ENCODE measurements at regions not wholly inside any gene's neighbourhood (a gene's known extent, or its start where the extent isn't known, plus 50 kb on each side); places are given as distances from the start of the nearest gene placed in this dataset.

DNA sequence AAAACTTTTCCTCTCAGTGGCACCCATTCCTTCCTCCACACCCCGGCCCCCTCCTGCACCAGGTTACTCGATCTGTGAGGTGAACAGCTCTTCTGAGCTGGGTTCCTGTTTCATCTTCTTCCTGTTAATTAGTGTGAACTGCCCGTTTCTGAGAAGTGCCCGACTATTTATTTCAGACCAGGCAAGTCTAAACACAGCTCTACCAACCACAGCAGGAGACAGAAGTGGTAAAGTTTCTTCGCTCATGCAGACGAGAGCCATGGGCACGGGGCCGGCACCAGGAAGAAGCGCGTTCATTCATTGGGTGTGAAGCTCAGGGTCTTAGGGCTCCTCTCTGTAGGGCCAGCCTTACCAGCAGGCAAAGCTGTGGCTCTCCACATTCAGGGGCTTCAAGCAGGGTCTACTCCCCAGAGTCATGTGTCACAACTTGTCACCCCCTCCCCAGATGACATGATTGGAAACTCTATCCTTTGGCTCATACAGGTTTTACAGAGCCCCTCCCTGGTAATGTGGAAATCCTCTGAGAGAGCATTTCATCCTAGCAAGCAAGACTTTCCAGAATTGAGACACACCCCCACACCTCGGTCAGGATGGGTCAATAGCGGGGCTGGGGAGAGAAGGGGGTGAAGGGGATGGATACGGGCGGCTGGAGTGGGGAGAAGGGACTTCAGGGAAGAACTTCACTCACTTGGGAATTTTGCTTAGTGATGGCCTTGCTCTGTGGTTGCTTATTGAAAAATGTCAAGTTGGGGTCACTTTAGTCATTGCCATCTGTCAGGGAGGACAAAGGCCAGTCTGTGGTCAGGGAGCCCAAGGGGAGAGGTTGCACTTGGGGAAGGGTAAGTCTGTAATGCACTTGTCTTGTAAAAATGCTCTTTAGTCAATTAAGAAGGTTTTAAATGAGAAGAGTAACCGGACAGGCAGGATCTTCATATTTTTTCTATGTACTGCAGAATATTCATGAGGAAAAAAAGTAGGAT, 121.6 kb upstream of the TRIM2 start:
- no peak for DNase-seq
- ChIA-PET CTCF (interaction anchor here (0.6 to 8.9 kb wide), 27 partner anchors 8 to 565 kb away, joined by 3 to 248 read pairs (median 4); no protein-coding TSS in a partner anchor), POLR2A (interaction anchor here (0.9 to 1.4 kb wide), 2 partner anchors 43 to 45 kb away, joined by 3 to 8 read pairs; no protein-coding TSS in a partner anchor)
- Mint-ChIP-seq H3K4me1 (peaks cover 22% of the 10 kb centered on the region), H3K27ac (no peak overlapping the region), H3K9me3 (no peaks in the 10 kb centered on the region), H3K4me3 (no peak overlapping the region), H3K36me3 (ENCODE audit: low read depth) (no peaks in the 10 kb centered on the region), H3K27me3 (peaks cover 50% of the 10 kb centered on the region)

DNA sequence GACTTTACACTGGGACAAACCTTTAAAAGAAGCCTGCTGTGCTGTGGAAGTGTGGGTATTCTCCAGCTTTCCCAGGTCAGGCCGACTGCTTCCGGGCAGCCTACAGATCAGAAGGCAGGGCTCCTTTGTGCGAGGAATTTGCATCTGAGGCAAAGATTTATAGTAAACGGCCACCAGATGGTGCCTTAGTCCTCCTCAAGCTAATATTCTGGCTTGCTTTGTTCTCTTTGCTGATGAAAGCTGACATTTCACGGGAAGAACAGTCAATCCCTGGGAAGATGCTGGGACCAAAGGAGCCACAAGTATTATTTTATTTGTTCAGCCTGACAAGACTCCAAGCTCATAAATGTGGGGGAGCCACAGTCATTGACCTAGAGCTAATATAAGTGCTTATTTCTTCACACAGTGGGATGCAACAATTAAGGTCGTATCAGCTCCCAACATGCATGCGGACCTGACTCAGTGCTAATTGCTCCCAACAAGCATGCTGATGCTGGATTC, 120.7 kb upstream of the TRIM2 start:
- H3K27ac Mint-ChIP-seq: no peak overlapping the region
- ChIA-PET CTCF (interaction anchor here (0.6 to 8.9 kb wide), 30 partner anchors 8 to 565 kb away, joined by 3 to 248 read pairs (median 4); no protein-coding TSS in a partner anchor), POLR2A (interaction anchor here (0.9 to 1.4 kb wide), 2 partner anchors 42 to 44 kb away, joined by 3 to 8 read pairs; no protein-coding TSS in a partner anchor)

GRCh38 chr4:153084224-153084979, 119.8 kb upstream of the TRIM2 start:
- Mint-ChIP-seq H3K9me3 (no peaks in the 10 kb centered on the region), H3K4me1 (peaks cover 22% of the 10 kb centered on the region), H3K27me3 (peaks cover 53% of the 10 kb centered on the region), H3K4me3 (no peak overlapping the region), H3K36me3 (ENCODE audit: low read depth) (no peaks in the 10 kb centered on the region), H3K27ac (no peak overlapping the region)
- ChIA-PET CTCF (interaction anchor here (1.0 to 8.9 kb wide), 22 partner anchors 9 to 559 kb away, joined by 3 to 248 read pairs (median 5); no protein-coding TSS in a partner anchor), POLR2A (interaction anchor here (1.4 to 1.6 kb wide), 2 partner anchors 43 to 44 kb away, joined by 7 to 8 read pairs; no protein-coding TSS in a partner anchor)
- no peak for DNase-seq

More for the DNA sequence above, 120.7 kb upstream of the TRIM2 start:
- Mint-ChIP-seq H3K27me3 (peaks cover 50% of the 10 kb centered on the region), H3K4me1 (peaks cover 22% of the 10 kb centered on the region), H3K9me3 (no peaks in the 10 kb centered on the region), H3K4me3 (no peak overlapping the region), H3K36me3 (ENCODE audit: low read depth) (no peaks in the 10 kb centered on the region)
- peak; percentile 39 for DNase-seq

GRCh38 chr4:153084980-153085630, 119.1 kb upstream of the TRIM2 start:
- Mint-ChIP-seq H3K27ac (no peak overlapping the region), H3K36me3 (ENCODE audit: low read depth) (no peaks in the 10 kb centered on the region), H3K4me1 (peaks cover 22% of the 10 kb centered on the region), H3K4me3 (no peak overlapping the region), H3K9me3 (no peaks in the 10 kb centered on the region), H3K27me3 (peaks cover 53% of the 10 kb centered on the region)
- peak; percentile 76 for DNase-seq
- POLR2A ChIA-PET: interaction anchor here (1.5 to 1.6 kb wide), 2 partner anchors 19 to 43 kb away, joined by 3 to 7 read pairs; no protein-coding TSS in a partner anchor
- CTCF ChIA-PET: interaction anchor here (0.9 to 8.9 kb wide), 12 partner anchors 10 to 559 kb away, joined by 3 to 248 read pairs (median 6); no protein-coding TSS in a partner anchor

GRCh38 chr4:153087671-153088194, 116.5 kb upstream of the TRIM2 start:
- no peak overlapping the region for H3K27ac Mint-ChIP-seq
- peaks cover 13% of the 10 kb centered on the region for H3K4me1 Mint-ChIP-seq
- DNase-seq: no peak
- POLR2A ChIA-PET: no interaction called here
- no peak overlapping the region for H3K4me3 Mint-ChIP-seq
- peaks cover 40% of the 10 kb centered on the region for H3K27me3 Mint-ChIP-seq
- no peaks in the 10 kb centered on the region for H3K36me3 Mint-ChIP-seq (ENCODE audit: low read depth)
- CTCF ChIA-PET: interaction anchor here (1.0 kb wide), 1 partner anchor 39 kb away, joined by 7 read pairs; no protein-coding TSS in a partner anchor
- no peaks in the 10 kb centered on the region for H3K9me3 Mint-ChIP-seq

GRCh38 chr4:153089742-153090141, 114.5 kb upstream of the TRIM2 start:
- Mint-ChIP-seq H3K9me3 (no peaks in the 10 kb centered on the region), H3K27me3 (peaks cover 29% of the 10 kb centered on the region), H3K36me3 (ENCODE audit: low read depth) (no peaks in the 10 kb centered on the region), H3K27ac (no peak overlapping the region), H3K4me3 (no peak overlapping the region), H3K4me1 (peaks cover 3% of the 10 kb centered on the region)
- DNase-seq: no peak
- ChIA-PET POLR2A (no interaction called here), CTCF (interaction anchor here (1.3 to 2.6 kb wide), 2 partner anchors 14 to 38 kb away, joined by 4 to 17 read pairs; no protein-coding TSS in a partner anchor)

GRCh38 chr4:153090181-153090580, 114.1 kb upstream of the TRIM2 start:
- ChIA-PET POLR2A (no interaction called here), CTCF (interaction anchor here (2.6 kb wide), 1 partner anchor 38 kb away, joined by 17 read pairs; no protein-coding TSS in a partner anchor)
- Mint-ChIP-seq H3K4me3 (no peak overlapping the region), H3K27me3 (peaks cover 27% of the 10 kb centered on the region), H3K27ac (no peak overlapping the region), H3K9me3 (no peaks in the 10 kb centered on the region), H3K36me3 (ENCODE audit: low read depth) (no peaks in the 10 kb centered on the region), H3K4me1 (peaks cover 3% of the 10 kb centered on the region)
- no peak for DNase-seq

- ChIA-PET POLR2A (no interaction called here), CTCF (interaction anchor here (2.0 to 2.6 kb wide), 2 partner anchors 8 to 37 kb away, joined by 6 to 17 read pairs; no protein-coding TSS in a partner anchor)
- Mint-ChIP-seq H3K36me3 (ENCODE audit: low read depth) (no peaks in the 10 kb centered on the region), H3K27me3 (peaks cover 21% of the 10 kb centered on the region), H3K4me3 (no peak overlapping the region), H3K9me3 (no peaks in the 10 kb centered on the region), H3K27ac (no peak overlapping the region), H3K4me1 (no peaks in the 10 kb centered on the region)
- no peak for DNase-seq
Observed at GRCh38 chr4:153090670-153091385, 113.4 kb upstream of the TRIM2 start.

GRCh38 chr4:153093396-153093795, 110.8 kb upstream of the TRIM2 start:
- POLR2A ChIA-PET: no interaction called here

GRCh38 chr4:153093802-153094201, 110.4 kb upstream of the TRIM2 start:
- H3K9me3 Mint-ChIP-seq: no peaks in the 10 kb centered on the region
- no peak for DNase-seq
- ChIA-PET POLR2A (no interaction called here), CTCF (interaction anchor here (0.8 kb wide), 1 partner anchor 10 kb away, joined by 5 read pairs; no protein-coding TSS in a partner anchor)
- peaks cover 7% of the 10 kb centered on the region for H3K27me3 Mint-ChIP-seq
- H3K27ac Mint-ChIP-seq: no peak overlapping the region
- H3K4me1 Mint-ChIP-seq: no peaks in the 10 kb centered on the region
- no peaks in the 10 kb centered on the region for H3K36me3 Mint-ChIP-seq (ENCODE audit: low read depth)
- no peak overlapping the region for H3K4me3 Mint-ChIP-seq

More at GRCh38 chr4:153093396-153093795, 110.8 kb upstream of the TRIM2 start:
- DNase-seq: no peak
- H3K27ac Mint-ChIP-seq: no peak overlapping the region
- no peaks in the 10 kb centered on the region for H3K4me1 Mint-ChIP-seq
- no peak overlapping the region for H3K4me3 Mint-ChIP-seq
- H3K36me3 Mint-ChIP-seq (ENCODE audit: low read depth): no peaks in the 10 kb centered on the region
- H3K9me3 Mint-ChIP-seq: no peaks in the 10 kb centered on the region
- CTCF ChIA-PET: interaction anchor here (0.8 kb wide), 1 partner anchor 10 kb away, joined by 5 read pairs; no protein-coding TSS in a partner anchor
- H3K27me3 Mint-ChIP-seq: peaks cover 10% of the 10 kb centered on the region

GRCh38 chr4:153094435-153094834, 109.8 kb upstream of the TRIM2 start:
- H3K4me3 Mint-ChIP-seq: no peak overlapping the region
- ChIA-PET POLR2A (interaction anchor here (0.6 kb wide), 1 partner anchor 450 kb away, joined by 3 read pairs; no protein-coding TSS in a partner anchor), CTCF (interaction anchor here (0.8 kb wide), 1 partner anchor 11 kb away, joined by 5 read pairs; no protein-coding TSS in a partner anchor)
- H3K27me3 Mint-ChIP-seq: peaks cover 6% of the 10 kb centered on the region
- H3K27ac Mint-ChIP-seq: no peak overlapping the region
- H3K9me3 Mint-ChIP-seq: no peaks in the 10 kb centered on the region
- DNase-seq: no peak
- no peaks in the 10 kb centered on the region for H3K4me1 Mint-ChIP-seq
- H3K36me3 Mint-ChIP-seq (ENCODE audit: low read depth): no peaks in the 10 kb centered on the region

Measured in activated CD4-positive, alpha-beta memory T cell treated with anti-CD3 and anti-CD28 coated beads, Interleukin-2, amount 10 ng/mL, durations not matched to agents 7 days and 5 days (primary cell).